ENCODE measurements at regions not wholly inside any gene's neighbourhood (a gene's known extent, or its start where the extent isn't known, plus 50 kb on each side); places are given as distances from the start of the nearest gene placed in this dataset.

GRCh38 chr4:180973894-180974293 lies 1269.3 kb upstream of the TENM3 start:
- DNase-seq = no peak
- no peak for TF ChIP-seq CTCF (IDR thresholded peaks at IDR 0.05; ENCODE audit: low read depth, low read length)
- Histone ChIP-seq H3K27me3 (no peaks in the 10 kb centered on the region), H3K9me3 (no peaks in the 10 kb centered on the region), H3K4me3 (ENCODE audit: low read depth, low read length) (no peak overlapping the region), H3K36me3 (no peaks in the 10 kb centered on the region; the same call in 1 of the 2 replicates), H3K4me1 (peaks cover 10% of the 10 kb centered on the region)

- no peaks in the 10 kb centered on the region for H3K27me3 ChIP-seq
Measured at GRCh38 chr4:180990931-180991330, 1252.3 kb upstream of the TENM3 start.

GRCh38 chr4:180993244-180993836 lies 1249.9 kb upstream of the TENM3 start:
- Histone ChIP-seq H3K4me3 (ENCODE audit: low read depth, low read length) (no peak overlapping the region), H3K36me3 (no peaks in the 10 kb centered on the region), H3K4me1 (peaks cover 4% of the 10 kb centered on the region), H3K27me3 (no peaks in the 10 kb centered on the region), H3K9me3 (no peaks in the 10 kb centered on the region)
- TF ChIP-seq CTCF (IDR thresholded peaks at IDR 0.05; ENCODE audit: low read depth, low read length) = no peak
- DNase-seq = no peak

More at GRCh38 chr4:180990931-180991330, 1252.3 kb upstream of the TENM3 start:
- TF ChIP-seq CTCF (IDR thresholded peaks at IDR 0.05; ENCODE audit: low read depth, low read length) = no peak
- Histone ChIP-seq H3K4me3 (ENCODE audit: low read depth, low read length) (no peak overlapping the region), H3K9me3 (no peaks in the 10 kb centered on the region), H3K4me1 (no peaks in the 10 kb centered on the region; the same call in 1 of the 2 replicates), H3K36me3 (no peaks in the 10 kb centered on the region)
- no peak for DNase-seq

- no peak for TF ChIP-seq CTCF (IDR thresholded peaks at IDR 0.05; ENCODE audit: low read depth, low read length)
- Histone ChIP-seq H3K27me3 (no peaks in the 10 kb centered on the region), H3K36me3 (no peaks in the 10 kb centered on the region), H3K9me3 (no peaks in the 10 kb centered on the region), H3K4me3 (ENCODE audit: low read depth, low read length) (no peak overlapping the region), H3K4me1 (peaks cover 13% of the 10 kb centered on the region)
- no peak for DNase-seq
Measured at GRCh38 chr4:180994722-180995121, 1248.5 kb upstream of the TENM3 start.

- no peak overlapping the region for H3K4me3 ChIP-seq (ENCODE audit: low read depth, low read length)
Measured at GRCh38 chr4:180999217-180999616, 1244.0 kb upstream of the TENM3 start.

More at GRCh38 chr4:180999217-180999616, 1244.0 kb upstream of the TENM3 start:
- H3K27me3 ChIP-seq = no peaks in the 10 kb centered on the region
- no peak for TF ChIP-seq CTCF (IDR thresholded peaks at IDR 0.05; ENCODE audit: low read depth, low read length)
- no peaks in the 10 kb centered on the region for H3K36me3 ChIP-seq
- DNase-seq = peak; percentile 51
- no peaks in the 10 kb centered on the region for H3K9me3 ChIP-seq
- peaks cover 19% of the 10 kb centered on the region for H3K4me1 ChIP-seq
